GM12878 (cell line): ENCODE measurements at regions not wholly inside any gene's neighbourhood (a gene's known extent, or its start where the extent isn't known, plus 50 kb on each side); places are given as distances from the start of the nearest gene placed in this dataset.

Source experiments
- BRCA1 ChIP-seq: IDR thresholded peaks from 2 replicates; pipeline ENCODE4 v1.6.1; 2011; ENCODE audit warnings: low read depth, low read length, improper control_type of control experiment
- CHD2 ChIP-seq: IDR thresholded peaks from 2 replicates; pipeline ENCODE4 v1.6.1; 2011; ENCODE audit warnings: low read depth, low read length, improper control_type of control experiment, borderline replicate concordance
- MYC ChIP-seq: IDR thresholded peaks from 2 replicates; pipeline ENCODE4 v1.6.1; 2011; ENCODE audit warnings: mild to moderate bottlenecking, low read length, moderate library complexity, inconsistent platforms; ENCODE audit not compliant: insufficient read depth, insufficient replicate concordance, insufficient read length, severe bottlenecking
- PAX5 ChIP-seq: IDR thresholded peaks from 2 replicates; pipeline ENCODE4 v1.6.1; 2011; ENCODE audit warnings: low read depth, low read length, borderline replicate concordance
- POLR2A ChIP-seq: IDR thresholded peaks from 2 replicates; pipeline ENCODE4 v1.6.1; 2011; ENCODE audit warnings: low read depth, mild to moderate bottlenecking, low read length
- TCF12 ChIP-seq: IDR thresholded peaks from 2 replicates; pipeline ENCODE4 v1.6.1; 2011; ENCODE audit warnings: low read depth, mild to moderate bottlenecking, low read length
- ZNF217 ChIP-seq: fragments of 450-650 bp; IDR thresholded peaks from 2 replicates; pipeline ENCODE4 v1.6.1; 2017; ENCODE audit warnings: antibody characterized with exemption, mild to moderate bottlenecking
- ZNF622 ChIP-seq: fragments of 450-650 bp; IDR thresholded peaks from 2 replicates; pipeline ENCODE4 v1.6.1; 2017; ENCODE audit warnings: mild to moderate bottlenecking, inconsistent platforms
- TF ChIP-seq, protein P1 (sequence below), 3 experiments: IDR thresholded peaks in 2 of 3; conservative IDR thresholded peaks in 1 of 3; 2 replicates each; pipeline ENCODE4 v1.5.1; 2011; ENCODE audit warnings: low read depth in 3 of 3, low read length in 3 of 3, mild to moderate bottlenecking in 3 of 3, control low read depth in 2 of 3, moderate library complexity in 2 of 3, inconsistent platforms in 1 of 3, mixed read lengths in 1 of 3; ENCODE audit not compliant: control insufficient read depth in 2 of 3, insufficient read depth in 1 of 3; ENCODE audit errors: extremely low read depth in 1 of 3

DNA sequence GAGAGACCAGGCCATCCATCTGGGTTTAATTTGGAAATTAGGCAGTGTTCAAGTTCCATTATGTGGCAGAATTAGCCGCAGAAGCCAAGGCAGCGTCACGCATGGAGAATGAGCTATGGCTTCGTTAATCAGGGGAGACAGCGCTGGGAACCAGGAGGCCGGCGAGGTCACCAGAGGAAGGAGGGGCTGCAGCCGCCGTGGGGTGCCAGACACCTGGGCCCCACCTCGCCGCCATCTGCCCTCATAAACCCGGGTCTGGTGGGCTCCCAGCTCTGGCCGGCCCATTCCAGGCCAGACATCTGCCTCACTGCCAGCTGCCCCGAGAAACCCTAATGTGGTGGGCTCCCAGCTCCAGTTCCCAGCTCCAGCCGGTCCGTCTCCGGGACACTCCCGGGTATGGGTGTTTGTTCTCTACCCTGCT lies 676.9 kb downstream of the BRD1 start:
- TF ChIP-seq PAX5 (no peak), POLR2A (no peak), TCF12 (no peak), MYC (no peak), BRCA1 (no peak), CHD2 (no peak), ZNF217 (no peak), ZNF622 (no peak)
- TF ChIP-seq, protein P1, sequence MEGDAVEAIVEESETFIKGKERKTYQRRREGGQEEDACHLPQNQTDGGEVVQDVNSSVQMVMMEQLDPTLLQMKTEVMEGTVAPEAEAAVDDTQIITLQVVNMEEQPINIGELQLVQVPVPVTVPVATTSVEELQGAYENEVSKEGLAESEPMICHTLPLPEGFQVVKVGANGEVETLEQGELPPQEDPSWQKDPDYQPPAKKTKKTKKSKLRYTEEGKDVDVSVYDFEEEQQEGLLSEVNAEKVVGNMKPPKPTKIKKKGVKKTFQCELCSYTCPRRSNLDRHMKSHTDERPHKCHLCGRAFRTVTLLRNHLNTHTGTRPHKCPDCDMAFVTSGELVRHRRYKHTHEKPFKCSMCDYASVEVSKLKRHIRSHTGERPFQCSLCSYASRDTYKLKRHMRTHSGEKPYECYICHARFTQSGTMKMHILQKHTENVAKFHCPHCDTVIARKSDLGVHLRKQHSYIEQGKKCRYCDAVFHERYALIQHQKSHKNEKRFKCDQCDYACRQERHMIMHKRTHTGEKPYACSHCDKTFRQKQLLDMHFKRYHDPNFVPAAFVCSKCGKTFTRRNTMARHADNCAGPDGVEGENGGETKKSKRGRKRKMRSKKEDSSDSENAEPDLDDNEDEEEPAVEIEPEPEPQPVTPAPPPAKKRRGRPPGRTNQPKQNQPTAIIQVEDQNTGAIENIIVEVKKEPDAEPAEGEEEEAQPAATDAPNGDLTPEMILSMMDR (IDR thresholded peaks at IDR 0.05 in 2 of 3, conservative IDR thresholded peaks at IDR 0.05 in 1 of 3; ENCODE audit: control insufficient read depth in 2 of 3, extremely low read depth in 1 of 3, insufficient read depth in 1 of 3, low read depth in 3 of 3, low read length in 3 of 3) = no peak
